Upper lobe of left lung (tissue), 6 donors: ENCODE measurements at regions not wholly inside any gene's neighbourhood (a gene's known extent, or its start where the extent isn't known, plus 50 kb on each side); places are given as distances from the start of the nearest gene placed in this dataset.
"Not testable (repeated sequence)": the region's sequence is repeated elsewhere in the genome, so short reads cannot be mapped to it uniquely, and the experiment has no call there.

Source experiments
- ATAC-seq, 2 donors: fragments of 200-7000 bp; cut with Tn5 transposase; one replicate each; pipeline ENCODE4 v1.9.1; 2022; ENCODE audit warnings: mild to moderate bottlenecking in 2 of 2, moderate library complexity in 2 of 2; ENCODE audit not compliant: low FRiP score in 2 of 2
- DNase-seq, 2 donors: peaks; one replicate each; pipeline ENCODE4 v3.0.0-alpha.2; 2019 to 2020
- H3K27ac ChIP-seq, 4 donors: fragments of 200-600 bp; sonication (generic); one replicate each; pipeline ENCODE4 v1.5.1; 2016 to 2019
- H3K27me3 ChIP-seq, 4 donors: fragments of 200-600 bp; sonication (generic); one replicate each; pipeline ENCODE4 v1.5.1; 2017 to 2019
- H3K36me3 ChIP-seq, 4 donors: fragments of 200-600 bp; sonication (generic); one replicate each; pipeline ENCODE4 v1.5.1; 2016 to 2019
- H3K4me1 ChIP-seq, 4 donors: fragments of 200-600 bp; sonication (generic); one replicate each; pipeline ENCODE4 v1.5.1; 2018 to 2019
- H3K4me3 ChIP-seq, 4 donors: fragments of 200-600 bp; sonication (generic); one replicate each; pipeline ENCODE4 v1.5.1; 2017 to 2019; ENCODE audit warnings: mild to moderate bottlenecking in 2 of 4, moderate library complexity in 1 of 4
- H3K9me3 ChIP-seq, 4 donors: fragments of 200-600 bp; sonication (generic); one replicate each; pipeline ENCODE4 v1.5.1; 2018 to 2019
- EP300 ChIP-seq, 4 donors: sonication (generic); formaldehyde crosslinking; IDR thresholded peaks; one replicate each; pipeline ENCODE4 v1.5.1; 2017; ENCODE audit warnings: antibody characterized with exemption in 4 of 4, control low read depth in 2 of 4
- POLR2A ChIP-seq, 4 donors: fragments of 450-650 bp; IDR thresholded peaks; one replicate each; pipeline ENCODE4 v1.5.1; 2016 to 2017; ENCODE audit warnings: antibody characterized with exemption in 4 of 4, mild to moderate bottlenecking in 2 of 4
- POLR2AphosphoS5 ChIP-seq, 2 donors: sonication (generic); formaldehyde crosslinking; IDR thresholded peaks; one replicate each; pipeline ENCODE4 v1.5.1; 2017; ENCODE audit warnings: antibody characterized with exemption in 2 of 2
- WGBS, 2 donors: methylation state at CpG; one replicate each; pipeline ENCODE4 v1.1.5; 2017 to 2018; 5-methylcytosine and 5-hydroxymethylcytosine counted together
- TF ChIP-seq, protein P1 (sequence below), 6 experiments: fragments of 450-650 bp in 4 of 6; fragments of 200-600 bp in 2 of 6; sonication (generic) in 2 of 6; IDR thresholded peaks; one replicate each; pipeline ENCODE4 v1.5.1; 2016 to 2019; ENCODE audit warnings: antibody characterized with exemption in 6 of 6
- donor health status: DM: no; HTN: no; CAD: no; lungs with moderate emphysema.
- donor health status: DM: no; HTN: yes; CAD: no; lungs with severe emphysema.

GRCh38 chr1:41978986-41979385 is 60.3 kb upstream of the HIVEP3 start:
- WGBS, 2 donors, result 91 to 95% methylated on average over 3 to 4 of the region's 4 CpGs
- TF ChIP-seq POLR2A (IDR thresholded peaks at IDR 0.05), result no peak
- Histone ChIP-seq H3K27ac (no peak overlapping the region), H3K27me3 (no peaks in the 10 kb centered on the region), H3K4me1 (no peaks in the 10 kb centered on the region), H3K36me3 (no peaks in the 10 kb centered on the region), H3K9me3 (no peaks in the 10 kb centered on the region), H3K4me3 (no peak overlapping the region)
- DNase-seq (no peak), ATAC-seq (no peak)

- Histone ChIP-seq H3K4me3 (no peak overlapping the region), H3K9me3 (no peaks in the 10 kb centered on the region), H3K36me3 (no peaks in the 10 kb centered on the region), H3K4me1 (no peaks in the 10 kb centered on the region), H3K27me3 (no peaks in the 10 kb centered on the region), H3K27ac (no peak overlapping the region)
- WGBS, 2 donors, result 90 to 93% methylated on average over 4 of the region's 4 CpGs
- ATAC-seq, result no peak
- TF ChIP-seq EP300 (IDR thresholded peaks at IDR 0.05) (no peak), POLR2AphosphoS5 (IDR thresholded peaks at IDR 0.05) (no peak), POLR2A (IDR thresholded peaks at IDR 0.05) (no peak)
- TF ChIP-seq, protein P1, sequence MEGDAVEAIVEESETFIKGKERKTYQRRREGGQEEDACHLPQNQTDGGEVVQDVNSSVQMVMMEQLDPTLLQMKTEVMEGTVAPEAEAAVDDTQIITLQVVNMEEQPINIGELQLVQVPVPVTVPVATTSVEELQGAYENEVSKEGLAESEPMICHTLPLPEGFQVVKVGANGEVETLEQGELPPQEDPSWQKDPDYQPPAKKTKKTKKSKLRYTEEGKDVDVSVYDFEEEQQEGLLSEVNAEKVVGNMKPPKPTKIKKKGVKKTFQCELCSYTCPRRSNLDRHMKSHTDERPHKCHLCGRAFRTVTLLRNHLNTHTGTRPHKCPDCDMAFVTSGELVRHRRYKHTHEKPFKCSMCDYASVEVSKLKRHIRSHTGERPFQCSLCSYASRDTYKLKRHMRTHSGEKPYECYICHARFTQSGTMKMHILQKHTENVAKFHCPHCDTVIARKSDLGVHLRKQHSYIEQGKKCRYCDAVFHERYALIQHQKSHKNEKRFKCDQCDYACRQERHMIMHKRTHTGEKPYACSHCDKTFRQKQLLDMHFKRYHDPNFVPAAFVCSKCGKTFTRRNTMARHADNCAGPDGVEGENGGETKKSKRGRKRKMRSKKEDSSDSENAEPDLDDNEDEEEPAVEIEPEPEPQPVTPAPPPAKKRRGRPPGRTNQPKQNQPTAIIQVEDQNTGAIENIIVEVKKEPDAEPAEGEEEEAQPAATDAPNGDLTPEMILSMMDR (IDR thresholded peaks at IDR 0.05), result no peak
- DNase-seq, result peak in 1 of 2 donors; percentile 34
Observed at GRCh38 chr1:41977326-41977725, 58.6 kb upstream of the HIVEP3 start.

- ATAC-seq, result no peak
- DNase-seq, result no peak
- Histone ChIP-seq H3K36me3 (no peaks in the 10 kb centered on the region), H3K9me3 (no peaks in the 10 kb centered on the region), H3K4me3 (no peak overlapping the region), H3K4me1 (no peaks in the 10 kb centered on the region), H3K27ac (no peak overlapping the region), H3K27me3 (no peaks in the 10 kb centered on the region)
- 97 to 99% methylated on average over 7 of the region's 7 CpGs for WGBS, 2 donors
- TF ChIP-seq POLR2A (IDR thresholded peaks at IDR 0.05) (no peak), EP300 (IDR thresholded peaks at IDR 0.05) (no peak), POLR2AphosphoS5 (IDR thresholded peaks at IDR 0.05) (no peak)
- TF ChIP-seq, protein P1 (IDR thresholded peaks at IDR 0.05), result no peak
Observed at GRCh38 chr1:41976671-41977070, 57.9 kb upstream of the HIVEP3 start.

GRCh38 chr1:41975850-41976569 is 57.3 kb upstream of the HIVEP3 start:
- H3K4me3 ChIP-seq, result no peak overlapping the region

DNA sequence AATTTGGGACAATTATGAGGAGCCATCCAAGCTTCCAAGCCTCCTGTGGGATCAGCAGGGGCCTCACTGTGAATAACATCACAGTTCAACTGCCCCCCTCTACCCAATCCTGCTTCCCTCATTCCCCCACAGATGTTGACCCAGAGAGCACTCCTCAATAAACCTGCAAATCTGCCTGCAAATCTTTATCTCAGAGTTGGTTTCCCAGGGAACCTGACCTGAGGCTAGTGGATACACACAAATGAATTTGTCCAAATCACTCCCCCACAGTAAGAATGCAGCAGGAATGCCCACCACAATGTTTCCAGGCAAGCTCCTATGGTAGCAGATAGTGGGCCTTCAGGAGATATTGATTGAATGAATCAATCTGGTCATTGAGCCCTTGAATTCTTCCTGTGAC is 56.4 kb upstream of the HIVEP3 start:
- no peak for ATAC-seq
- H3K27ac ChIP-seq, result no peak overlapping the region

More at GRCh38 chr1:41975850-41976569, 57.3 kb upstream of the HIVEP3 start:
- WGBS, 2 donors, result 92 to 93% methylated on average over 12 of the region's 12 CpGs
- Histone ChIP-seq H3K9me3 (no peaks in the 10 kb centered on the region), H3K36me3 (no peaks in the 10 kb centered on the region), H3K27ac (no peak overlapping the region), H3K4me1 (no peaks in the 10 kb centered on the region), H3K27me3 (no peaks in the 10 kb centered on the region)
- DNase-seq (no peak), ATAC-seq (no peak)
- TF ChIP-seq POLR2AphosphoS5 (IDR thresholded peaks at IDR 0.05) (no peak), EP300 (IDR thresholded peaks at IDR 0.05) (no peak), POLR2A (IDR thresholded peaks at IDR 0.05) (no peak)
- TF ChIP-seq, protein P1 (IDR thresholded peaks at IDR 0.05), result no peak

GRCh38 chr1:41968557-41968956 is 49.8 kb upstream of the HIVEP3 start:
- not testable (repeated sequence) for H3K36me3 ChIP-seq, ATAC-seq, H3K4me3 ChIP-seq, H3K9me3 ChIP-seq, DNase-seq, H3K27me3 ChIP-seq, H3K4me1 ChIP-seq, H3K27ac ChIP-seq

More for the DNA sequence above, 56.4 kb upstream of the HIVEP3 start:
- H3K4me1 ChIP-seq, result no peaks in the 10 kb centered on the region
- DNase-seq, result no peak
- H3K27me3 ChIP-seq, result no peaks in the 10 kb centered on the region
- no peaks in the 10 kb centered on the region for H3K9me3 ChIP-seq
- no peaks in the 10 kb centered on the region for H3K36me3 ChIP-seq
- H3K4me3 ChIP-seq, result no peak overlapping the region
- TF ChIP-seq, protein P1 (IDR thresholded peaks at IDR 0.05), result no peak
- no peak for TF ChIP-seq POLR2AphosphoS5 (IDR thresholded peaks at IDR 0.05)
- no peak for TF ChIP-seq POLR2A (IDR thresholded peaks at IDR 0.05)
- TF ChIP-seq EP300 (IDR thresholded peaks at IDR 0.05), result no peak
